Stimulated activated CD4-positive, alpha-beta T cell treated with anti-CD3 and anti-CD28 coated beads, Interleukin-12 subunit alpha, Interleukin-12 subunit beta, amount 100 ng/mL, for 48 hours (primary cell): ENCODE measurements at regions not wholly inside any gene's neighbourhood (a gene's known extent, or its start where the extent isn't known, plus 50 kb on each side); places are given as distances from the start of the nearest gene placed in this dataset.

ENCODE experiments used
- DNase-seq, 3 donors: peaks; one replicate each; pipeline ENCODE4 v3.0.0-alpha.2; 2020; ENCODE audit warnings: low read depth in 2 of 3, low spot score in 1 of 3

DNA sequence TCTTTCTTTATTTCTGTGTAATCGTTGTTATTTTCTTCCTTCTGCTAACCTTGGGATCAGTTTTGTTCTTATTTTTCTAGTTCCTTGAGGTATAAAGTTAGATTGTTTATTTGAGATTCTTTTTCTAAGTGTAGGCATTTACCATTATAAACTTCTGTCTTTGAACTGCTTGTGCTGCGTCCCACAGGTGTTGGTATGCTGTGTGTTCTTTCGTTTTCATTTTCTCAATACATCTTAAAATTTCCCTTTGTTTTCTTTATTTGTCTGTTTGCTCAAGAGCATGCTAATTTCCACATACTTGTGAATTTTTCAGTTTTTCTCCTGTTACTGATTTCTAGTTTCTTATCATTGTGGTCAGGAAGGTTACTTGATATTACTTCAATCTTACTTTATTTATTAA is 873.8 kb upstream of the GCFC2 start:
- DNase-seq = no peak

DNA sequence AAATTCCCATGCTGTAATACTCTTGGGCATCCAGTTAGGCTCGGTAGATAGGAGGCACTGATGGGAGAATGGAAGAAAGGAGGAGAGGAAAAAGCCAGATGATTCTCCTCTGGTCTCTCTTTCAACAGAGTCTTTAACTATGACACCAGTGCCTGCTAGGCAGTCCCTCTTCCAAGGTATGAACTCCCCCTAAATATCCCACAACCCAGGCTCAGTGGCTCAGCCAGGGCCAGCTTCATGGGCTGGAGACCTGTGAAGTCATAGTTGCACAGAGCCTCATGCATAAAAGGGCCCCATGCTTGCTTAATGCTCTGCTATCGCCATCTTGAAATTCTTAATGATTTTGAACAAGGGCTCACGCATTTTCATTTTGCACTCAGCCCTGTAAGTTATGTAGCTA is 869.2 kb upstream of the GCFC2 start:
- no peak for DNase-seq

DNA sequence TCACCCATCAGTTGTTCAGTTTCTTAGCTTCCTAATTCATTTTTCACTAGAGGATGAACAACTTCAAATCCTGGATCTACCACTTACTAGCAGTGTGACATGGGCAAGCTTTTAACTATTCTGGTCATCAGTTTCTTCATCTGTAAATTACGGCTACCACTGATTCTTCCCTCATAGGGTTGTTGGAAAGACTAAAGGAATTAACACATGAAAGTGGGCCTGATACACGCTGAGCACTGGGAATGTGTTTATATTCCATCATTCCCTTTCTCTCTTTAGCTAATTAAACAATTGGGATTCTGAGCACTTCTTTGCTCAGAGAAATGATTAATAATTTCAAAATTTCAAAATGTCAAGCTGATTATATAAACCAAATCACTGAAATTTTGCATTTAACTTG is 862.3 kb upstream of the GCFC2 start:
- DNase-seq = no peak

DNA sequence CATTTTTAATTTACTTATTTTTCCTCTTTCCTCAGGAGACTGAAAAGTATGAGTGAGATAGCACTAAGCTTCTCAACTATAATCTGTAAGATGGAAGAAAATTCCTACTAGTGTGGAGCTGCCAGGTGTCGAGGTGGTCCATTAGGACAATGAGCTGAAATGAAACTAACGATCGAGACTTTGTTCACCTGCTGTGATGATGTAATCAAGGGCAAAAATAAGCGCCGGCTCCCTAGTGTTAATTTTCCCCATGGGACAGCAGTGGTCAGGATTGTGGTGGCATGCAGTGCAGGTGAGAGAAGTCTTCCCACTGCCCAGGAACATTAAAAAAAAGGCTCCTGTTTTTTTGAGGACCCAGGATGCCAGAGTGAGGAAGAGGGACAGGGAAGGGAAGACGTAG is 859.1 kb upstream of the GCFC2 start:
- DNase-seq = no peak

DNA sequence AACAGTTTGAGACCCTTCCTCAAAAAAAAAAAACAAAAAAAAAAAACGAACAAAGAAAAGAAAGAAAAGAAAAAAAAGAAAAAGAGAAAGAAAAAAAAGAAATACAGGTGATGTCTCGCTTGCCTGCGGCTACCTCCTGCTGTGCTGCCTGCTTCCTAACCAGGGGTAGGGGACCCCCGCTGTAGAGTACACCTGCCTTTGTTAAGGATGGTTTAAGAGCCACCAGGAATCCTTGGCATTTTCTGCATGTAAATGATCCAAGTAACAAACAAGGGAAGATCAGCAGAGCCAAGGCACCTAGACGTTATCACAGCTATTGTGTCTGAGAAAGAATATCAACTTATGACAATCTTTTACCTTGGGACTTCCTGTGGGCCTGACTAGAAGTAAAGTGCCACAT is 856.8 kb upstream of the GCFC2 start:
- no peak for DNase-seq

DNA sequence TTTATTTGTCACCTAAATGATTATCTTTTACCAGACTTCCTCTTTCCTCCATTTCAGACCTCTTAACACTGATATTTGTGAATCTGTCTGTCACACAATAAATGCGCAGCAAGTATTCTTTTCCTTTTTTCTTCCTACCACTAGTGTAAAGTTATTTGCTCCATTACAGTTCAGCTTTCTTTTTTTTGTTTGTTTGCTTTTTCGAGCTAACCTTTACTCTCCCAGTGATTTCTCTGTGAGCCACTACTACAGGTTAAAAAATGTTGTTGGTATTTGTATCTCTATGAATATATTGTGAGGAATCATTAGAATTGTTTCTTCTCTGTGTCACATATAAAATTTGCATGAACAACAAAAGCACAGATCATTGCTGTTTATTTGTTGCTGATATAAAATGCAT is 854.0 kb upstream of the GCFC2 start:
- DNase-seq = no peak

DNA sequence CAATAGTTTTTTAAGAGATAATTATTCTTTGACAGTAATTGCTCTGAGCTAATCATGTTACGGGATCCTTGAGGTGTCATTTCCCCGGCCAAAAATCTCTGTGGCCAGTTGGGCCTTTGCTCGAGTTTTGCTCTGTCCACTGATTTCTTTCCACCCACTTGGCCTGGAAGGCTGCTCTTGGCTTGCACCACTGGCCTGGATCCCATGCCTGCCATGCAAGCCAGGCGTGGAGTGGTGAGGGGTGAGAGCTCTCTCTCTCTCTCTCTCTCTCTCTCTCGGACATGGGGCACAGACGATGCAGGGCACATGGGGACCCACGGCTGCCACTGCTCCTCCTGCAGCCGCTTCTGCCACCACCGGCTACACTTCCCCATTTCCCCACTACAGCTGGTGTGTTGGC is 853.0 kb upstream of the GCFC2 start:
- no peak for DNase-seq

DNA sequence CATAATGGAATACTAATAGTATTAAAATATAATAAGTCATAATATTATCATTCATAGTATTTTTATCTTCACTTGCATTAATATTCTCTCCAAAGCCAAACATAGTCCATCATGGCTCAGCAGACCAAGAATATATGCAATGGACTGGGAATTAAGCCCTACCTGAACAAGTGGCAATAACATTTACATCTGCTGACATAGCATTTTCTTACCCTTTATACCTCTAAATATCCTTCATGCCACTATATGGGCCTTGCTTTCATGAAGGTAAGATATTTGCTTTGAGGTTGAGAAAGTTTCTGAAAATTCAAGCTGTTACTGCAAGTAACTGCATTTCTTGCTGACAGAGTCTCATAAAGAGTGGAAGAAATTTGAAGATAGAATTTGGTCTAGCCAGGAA is 847.4 kb upstream of the GCFC2 start:
- no peak for DNase-seq

DNA sequence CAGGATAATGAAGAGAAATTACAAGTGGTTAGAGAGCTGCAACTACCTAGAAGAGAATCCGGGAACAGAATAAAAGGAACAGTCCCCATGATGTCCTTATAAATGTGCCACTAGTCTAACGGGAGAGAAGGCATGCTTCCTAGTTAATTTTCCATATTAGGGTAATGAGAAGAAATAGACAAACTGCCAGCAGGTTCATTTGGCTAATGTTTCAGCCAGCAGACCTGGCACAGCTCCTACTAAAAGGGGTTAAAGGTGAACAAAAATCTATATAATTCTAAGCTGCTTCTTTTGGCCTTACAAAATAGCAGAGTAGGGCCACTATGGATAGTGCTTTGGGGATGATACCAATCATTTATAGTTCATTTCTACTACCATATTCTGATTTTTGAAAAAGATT is 845.3 kb upstream of the GCFC2 start:
- DNase-seq = no peak

DNA sequence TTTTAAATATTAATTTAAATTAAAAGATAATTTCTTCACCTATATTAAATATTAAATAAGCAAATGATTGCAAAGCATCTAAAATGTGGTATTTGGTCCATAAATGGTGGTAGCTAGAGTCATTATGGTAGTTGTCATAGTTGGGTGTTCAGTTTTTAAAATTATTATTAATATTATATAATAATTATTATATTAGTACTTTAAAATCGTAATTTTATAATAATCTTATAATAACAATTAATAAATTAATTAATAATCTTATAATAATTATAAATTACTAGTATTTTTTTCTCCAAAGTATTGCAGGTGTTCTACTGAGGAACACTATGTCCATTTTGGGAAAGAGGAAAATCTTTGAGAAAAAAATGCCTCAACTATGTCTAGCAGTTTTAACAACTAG is 835.5 kb upstream of the GCFC2 start:
- no peak for DNase-seq

DNA sequence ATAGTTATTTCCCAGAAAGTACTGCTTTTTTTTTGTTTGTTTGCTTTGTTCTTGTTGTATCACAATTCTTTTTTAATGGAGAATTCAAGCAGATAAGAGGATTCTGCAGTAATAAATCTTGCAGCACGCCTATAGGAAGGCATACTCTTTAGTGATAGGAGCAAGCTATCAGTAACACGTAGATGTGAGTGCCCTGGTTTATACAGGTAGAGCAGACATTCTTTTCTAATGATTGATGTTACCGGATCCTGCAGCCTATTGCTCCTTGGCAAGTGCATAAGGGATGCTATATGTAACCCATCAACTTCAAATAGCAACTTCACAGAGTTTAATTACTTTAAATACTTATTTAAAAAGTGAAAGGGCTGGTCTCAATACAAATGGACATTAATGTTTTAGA is 834.2 kb upstream of the GCFC2 start:
- no peak for DNase-seq

DNA sequence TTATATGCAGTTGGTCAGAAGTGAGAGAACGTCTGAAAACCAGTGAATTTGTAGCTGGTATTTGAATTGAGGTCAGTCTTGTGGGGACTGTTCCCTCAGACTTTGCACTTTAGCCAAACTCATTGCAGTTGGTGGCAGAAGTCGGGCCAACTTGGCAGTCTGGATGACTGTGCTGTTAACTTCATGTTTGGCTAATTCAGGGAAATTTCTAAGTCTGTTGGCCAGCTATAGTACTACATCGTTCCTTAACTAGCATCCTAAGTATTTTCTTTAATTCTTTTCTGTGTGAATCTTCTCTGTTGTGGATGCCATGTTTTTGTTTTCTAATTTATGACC is 806.8 kb upstream of the GCFC2 start:
- no peak for DNase-seq

DNA sequence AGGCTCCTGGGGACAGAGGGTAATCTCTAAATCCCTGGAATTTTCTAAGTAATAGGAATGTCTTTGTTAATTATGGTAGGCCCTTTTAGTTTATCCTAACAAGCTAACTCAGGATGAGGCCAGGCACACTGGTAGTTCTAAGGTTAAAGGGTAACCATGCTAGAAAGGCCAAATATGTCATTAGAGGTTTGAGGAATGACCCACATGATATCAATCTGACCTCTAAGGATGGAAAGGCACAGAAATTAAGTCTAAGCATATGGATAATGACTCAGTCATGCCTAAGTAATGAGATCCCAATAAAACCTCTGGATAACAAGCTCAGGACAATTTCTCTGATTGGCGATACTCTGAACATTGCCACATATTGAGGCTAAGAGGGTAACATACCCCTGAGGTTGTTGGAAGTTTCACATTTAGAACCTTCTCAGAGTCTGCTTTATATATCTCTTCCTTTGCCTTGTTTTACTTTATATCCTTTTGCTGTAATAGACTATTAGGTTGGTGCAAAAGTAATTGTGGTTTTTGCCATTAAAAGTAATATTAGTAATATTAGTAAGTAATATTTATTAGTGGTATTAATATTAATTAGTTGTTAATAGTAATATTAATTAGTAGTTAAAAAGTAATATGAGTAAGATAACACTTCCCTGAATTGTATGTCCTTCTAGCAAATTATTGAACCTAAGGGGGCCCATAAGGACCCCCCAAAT is 806.3 kb upstream of the GCFC2 start:
- DNase-seq = no peak

DNA sequence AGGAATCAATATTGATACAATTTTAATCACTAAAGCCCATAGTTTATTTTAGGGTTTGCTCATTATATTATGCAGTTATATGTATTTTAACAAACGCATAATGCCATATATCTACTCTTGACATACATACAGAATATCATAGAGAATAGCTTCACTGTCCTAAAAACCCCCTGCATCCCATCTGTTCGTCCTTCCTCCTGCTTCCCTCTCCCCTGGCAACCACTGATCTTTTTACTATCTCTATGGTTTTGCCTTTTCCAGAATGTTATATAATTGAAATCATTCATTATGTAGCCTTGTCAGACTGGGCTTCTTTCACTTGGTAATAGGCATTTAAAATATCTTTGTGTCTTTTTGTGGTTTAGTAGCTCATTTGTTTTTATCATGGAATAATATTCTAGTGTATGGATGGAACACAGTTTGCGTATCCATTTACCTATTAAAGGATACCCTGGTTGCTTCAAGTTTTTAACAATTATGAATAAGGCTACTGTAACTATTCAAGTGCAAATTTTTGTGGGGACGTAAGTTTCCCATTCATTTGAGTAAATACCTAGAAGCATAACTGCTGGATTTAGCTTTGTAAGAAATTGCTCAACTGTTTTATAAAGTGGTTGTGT is 801.6 kb upstream of the GCFC2 start:
- DNase-seq = no peak

DNA sequence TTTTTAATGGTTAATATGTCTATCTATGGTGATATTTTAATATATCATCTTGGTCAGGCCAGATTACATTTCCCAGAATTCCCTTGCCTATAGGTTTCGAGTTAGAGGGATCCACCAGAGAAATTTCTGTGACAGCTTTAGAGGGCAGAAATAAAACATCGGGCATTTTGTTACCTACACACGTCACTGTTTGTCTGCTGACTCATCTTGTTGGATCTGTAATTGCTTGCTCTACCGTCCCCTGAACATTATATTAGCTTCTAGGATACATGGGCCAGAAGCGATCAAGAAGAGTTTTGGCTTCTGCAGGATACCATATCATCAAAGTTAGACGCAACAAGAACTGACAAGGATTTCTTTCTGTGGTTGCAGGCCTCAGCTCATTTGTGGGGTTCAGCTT is 795.8 kb upstream of the GCFC2 start:
- DNase-seq = no peak

DNA sequence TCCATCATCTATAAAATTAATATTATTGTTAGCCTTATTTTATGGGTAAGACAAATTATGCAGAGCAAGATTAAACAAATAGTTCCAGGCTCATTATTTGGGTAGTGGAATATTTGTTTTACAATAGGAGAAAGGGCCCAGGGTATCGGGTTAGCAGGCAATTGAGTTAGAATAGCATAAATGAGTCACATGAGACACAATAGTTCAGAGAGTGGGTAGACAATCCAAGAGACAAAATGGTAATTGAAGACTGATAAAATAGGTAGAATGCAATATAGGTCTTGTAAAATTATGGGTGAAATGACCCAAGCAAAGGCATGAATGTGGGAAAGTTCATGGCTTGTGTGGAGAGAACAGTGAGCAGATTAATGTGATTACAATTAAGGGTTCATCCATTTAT is 790.9 kb upstream of the GCFC2 start:
- no peak for DNase-seq

DNA sequence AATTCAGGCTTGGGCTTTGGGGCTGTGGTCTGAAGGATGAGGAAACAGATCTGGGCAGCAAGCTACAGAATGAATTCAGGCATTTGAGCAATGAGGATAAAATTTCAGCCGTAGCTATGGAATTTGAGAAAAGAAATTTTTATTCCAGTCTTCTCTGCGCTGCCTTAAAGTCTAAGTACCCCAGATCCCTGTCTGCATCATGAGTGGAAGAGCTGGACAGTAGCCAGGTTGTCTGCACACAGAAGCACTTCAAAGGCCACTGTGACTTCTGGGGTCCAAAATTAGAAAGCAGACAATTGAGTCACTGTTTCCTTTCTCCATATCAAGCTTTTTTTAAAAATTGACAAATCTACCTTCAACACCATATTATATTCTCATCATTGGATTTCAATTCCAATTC is 787.6 kb upstream of the GCFC2 start:
- DNase-seq = no peak

DNA sequence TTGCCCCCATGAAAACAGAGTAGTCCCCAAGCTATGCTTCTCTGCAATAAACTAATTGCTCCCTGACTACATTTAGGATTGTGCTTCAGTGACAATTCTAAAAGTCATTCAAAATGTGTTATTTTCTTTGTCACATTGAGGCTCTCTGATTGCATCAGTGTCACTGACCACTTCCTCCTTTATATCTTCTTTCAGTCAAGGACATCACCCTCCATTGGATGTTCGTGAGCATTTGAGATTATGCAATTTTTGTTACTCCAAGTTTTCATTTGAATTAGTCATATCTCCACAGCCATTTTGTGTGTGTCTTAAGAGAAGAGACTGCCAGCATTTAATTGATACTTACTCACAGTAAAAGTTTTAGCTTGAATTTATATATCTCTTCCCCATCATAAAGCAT is 780.8 kb upstream of the GCFC2 start:
- DNase-seq = no peak

DNA sequence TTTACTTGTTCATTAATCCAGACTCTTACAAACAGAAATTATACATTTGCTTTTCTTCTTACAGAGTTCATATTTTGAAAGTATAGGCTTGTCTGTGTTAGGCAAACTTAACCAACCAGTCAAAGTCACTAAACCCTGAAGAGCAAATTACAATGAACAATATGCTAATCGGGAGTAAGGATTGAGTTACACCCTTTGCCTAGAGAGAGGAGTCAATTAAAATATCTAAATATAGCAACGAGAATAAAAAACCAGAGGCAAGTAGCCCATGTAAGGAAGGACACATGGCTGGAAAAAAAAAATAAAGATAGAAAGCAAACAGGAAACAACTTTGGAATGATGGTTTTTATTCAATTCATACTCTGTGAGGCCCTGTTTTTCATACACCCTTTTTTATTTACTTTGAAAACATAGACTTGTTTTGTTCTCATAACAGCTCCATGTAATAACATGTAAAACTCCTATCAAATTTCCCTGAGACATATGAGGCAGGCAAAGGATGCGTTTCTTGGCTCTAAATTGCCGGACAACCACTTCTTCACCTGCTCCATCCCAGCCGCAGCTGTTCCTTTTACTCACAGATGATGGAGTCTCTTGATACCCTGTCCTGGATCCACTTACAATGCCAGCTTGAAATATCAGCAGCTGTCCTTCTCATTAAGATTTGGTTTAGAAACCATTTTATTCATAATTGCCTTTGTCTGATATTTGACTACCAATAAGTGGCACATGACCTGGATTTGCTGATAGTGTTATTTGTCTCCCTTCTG is 767.7 kb upstream of the GCFC2 start:
- DNase-seq = no peak

DNA sequence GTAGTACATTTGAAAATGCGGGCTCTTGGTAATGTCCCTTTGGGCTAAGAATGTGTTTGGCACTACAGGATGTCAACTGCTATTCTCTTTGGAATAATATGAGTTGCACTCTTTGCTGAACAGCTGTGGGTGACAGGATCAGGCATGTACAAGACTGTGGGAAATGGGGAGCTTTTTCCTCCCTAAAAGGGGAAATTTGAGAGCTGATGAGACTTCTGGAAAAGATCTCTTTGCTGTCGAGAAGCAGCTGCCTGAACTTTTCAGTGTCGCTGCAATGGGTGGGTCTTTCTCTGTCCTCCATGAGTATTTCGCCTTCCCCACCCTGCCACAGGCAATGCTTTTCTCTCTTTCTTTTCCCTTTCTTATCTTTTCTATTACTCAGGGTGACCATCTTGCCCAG is 762.2 kb upstream of the GCFC2 start:
- DNase-seq = no peak

DNA sequence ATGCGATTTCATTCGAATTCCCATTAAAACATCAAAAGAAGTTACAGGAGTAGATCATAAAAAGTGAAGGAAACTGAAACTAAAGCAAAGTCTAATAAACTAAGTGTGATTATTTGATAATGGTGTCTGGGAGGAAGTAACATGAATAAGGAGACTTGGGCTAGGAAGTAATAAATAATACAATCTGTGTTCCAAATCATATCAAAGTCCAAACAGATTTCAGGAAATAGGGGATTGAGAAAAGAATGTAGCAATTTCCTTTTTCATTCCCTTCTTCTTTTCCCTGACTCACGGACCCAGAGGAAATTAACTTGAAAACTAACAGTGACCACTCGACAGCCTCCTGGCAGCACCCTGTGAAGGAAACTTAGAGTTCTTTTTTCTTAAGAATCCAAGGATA is 758.4 kb upstream of the GCFC2 start:
- no peak for DNase-seq

DNA sequence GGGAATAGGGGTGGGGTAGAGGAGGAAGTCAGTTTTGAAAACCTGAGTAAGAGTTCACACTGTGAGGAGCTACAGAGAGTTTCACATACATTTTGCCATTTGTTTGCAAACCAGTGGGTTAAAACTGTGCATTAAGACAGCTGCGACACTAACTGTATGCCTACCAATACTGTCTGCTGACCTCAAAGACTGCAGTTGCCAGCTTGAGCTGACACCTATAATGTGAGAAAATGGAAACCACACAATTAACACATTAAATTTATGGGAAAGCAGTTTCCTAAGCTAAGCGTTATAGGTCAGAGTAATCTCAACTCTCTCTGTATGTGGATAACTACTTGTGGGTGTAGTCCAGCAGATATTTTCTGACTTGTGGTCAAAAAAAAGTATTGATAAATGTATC is 756.6 kb upstream of the GCFC2 start:
- DNase-seq = no peak

DNA sequence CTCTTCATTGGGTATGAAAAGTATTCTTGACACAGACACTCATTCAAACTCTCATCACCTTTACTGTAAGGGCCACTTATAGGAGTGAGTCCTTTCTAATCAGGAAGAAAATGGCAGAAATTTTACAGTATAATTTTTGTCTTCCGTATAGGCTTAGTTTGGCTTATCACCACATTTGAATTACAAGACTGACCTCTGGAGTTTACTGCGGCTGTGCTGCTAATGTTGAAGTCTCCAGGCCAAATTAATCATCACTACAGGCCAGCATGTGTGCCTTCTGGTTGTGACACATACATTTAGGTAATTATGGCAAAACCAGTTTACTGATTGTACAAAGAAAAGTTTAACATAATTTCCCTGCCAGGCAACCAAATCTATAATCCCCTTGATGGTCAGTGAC is 753.6 kb upstream of the GCFC2 start:
- no peak for DNase-seq
